Mucosa of rectum (tissue), 2 donors: ENCODE measurements at regions not wholly inside any gene's neighbourhood (a gene's known extent, or its start where the extent isn't known, plus 50 kb on each side); places are given as distances from the start of the nearest gene placed in this dataset.

Source experiments
- H3K27ac ChIP-seq, 2 donors: one replicate each; pipeline ENCODE4 v1.7.0; 2013; ENCODE audit warnings: inconsistent platforms in 2 of 2, low read depth in 2 of 2, low read length in 2 of 2
- H3K27me3 ChIP-seq, 2 donors: one replicate each; pipeline ENCODE4 v1.7.0; 2013; ENCODE audit warnings: low read length in 2 of 2; ENCODE audit not compliant: control insufficient read depth in 2 of 2, insufficient read depth in 2 of 2
- H3K36me3 ChIP-seq, 2 donors: one replicate each; pipeline ENCODE4 v1.7.0; 2013; ENCODE audit warnings: low read length in 2 of 2; ENCODE audit not compliant: control insufficient read depth in 2 of 2, insufficient read depth in 2 of 2
- H3K4me1 ChIP-seq, 2 donors: one replicate each; pipeline ENCODE4 v1.7.0; 2013; ENCODE audit warnings: low read length in 2 of 2, mild to moderate bottlenecking in 1 of 2; ENCODE audit not compliant: control insufficient read depth in 2 of 2, insufficient read depth in 2 of 2
- H3K4me3 ChIP-seq, 2 donors: one replicate each; pipeline ENCODE4 v1.7.0; 2013; ENCODE audit warnings: low read length in 2 of 2
- H3K9ac ChIP-seq, 2 donors: one replicate each; pipeline ENCODE4 v1.7.0; 2013; ENCODE audit warnings: low read length in 2 of 2, low read depth in 1 of 2, mild to moderate bottlenecking in 1 of 2
- H3K9me3 ChIP-seq, 2 donors: one replicate each; pipeline ENCODE4 v1.7.0; 2013; ENCODE audit warnings: low read length in 2 of 2; ENCODE audit not compliant: control insufficient read depth in 2 of 2
- donor health status: healthy.
- donor health status: Normal muscosa, but diverticular disease.

GRCh38 chr9:107735821-107736220, 246.3 kb upstream of the KLF4 start:
- no peak overlapping the region for H3K9ac ChIP-seq
- peaks cover 20 to 30% of the 10 kb centered on the region in 2 donors for H3K4me1 ChIP-seq
- no peaks in the 10 kb centered on the region for H3K27me3 ChIP-seq
- no peaks in the 10 kb centered on the region for H3K36me3 ChIP-seq
- H3K4me3 ChIP-seq, result no peak overlapping the region
- H3K9me3 ChIP-seq, result no peaks in the 10 kb centered on the region
- no peak overlapping the region for H3K27ac ChIP-seq

GRCh38 chr9:107734256-107735013, 244.9 kb upstream of the KLF4 start:
- H3K9me3 ChIP-seq, result no peaks in the 10 kb centered on the region
- H3K4me3 ChIP-seq, result no peak overlapping the region
- no peaks in the 10 kb centered on the region for H3K36me3 ChIP-seq
- H3K9ac ChIP-seq, result no peak overlapping the region
- no peaks in the 10 kb centered on the region for H3K27me3 ChIP-seq
- peak overlapping the region; percentile 41 to 56 for H3K27ac ChIP-seq
- H3K4me1 ChIP-seq, result peaks cover 11 to 26% of the 10 kb centered on the region in 2 donors

- Histone ChIP-seq H3K36me3 (no peaks in the 10 kb centered on the region), H3K9me3 (no peaks in the 10 kb centered on the region), H3K27ac (peak overlapping the region; percentile 4 to 56), H3K9ac (peak overlapping the region in 1 of 2 donors; percentile 44), H3K27me3 (no peaks in the 10 kb centered on the region), H3K4me1 (peaks cover 10 to 23% of the 10 kb centered on the region in 2 donors), H3K4me3 (peak overlapping the region in 1 of 2 donors; percentile 56)
Observed at GRCh38 chr9:107733523-107733894, 243.9 kb upstream of the KLF4 start.

- Histone ChIP-seq H3K9me3 (no peaks in the 10 kb centered on the region), H3K4me3 (peak overlapping the region in 1 of 2 donors; percentile 56), H3K36me3 (no peaks in the 10 kb centered on the region), H3K4me1 (peaks cover 6 to 18% of the 10 kb centered on the region in 2 donors), H3K27ac (peak overlapping the region; percentile 4 to 56), H3K9ac (peak overlapping the region; percentile 18 to 44), H3K27me3 (no peaks in the 10 kb centered on the region)
Observed at GRCh38 chr9:107732781-107733522, 243.4 kb upstream of the KLF4 start.

GRCh38 chr9:107731115-107731762, 241.7 kb upstream of the KLF4 start:
- Histone ChIP-seq H3K9me3 (no peaks in the 10 kb centered on the region), H3K4me3 (no peak overlapping the region), H3K9ac (no peak overlapping the region), H3K36me3 (no peaks in the 10 kb centered on the region), H3K27me3 (no peaks in the 10 kb centered on the region), H3K27ac (no peak overlapping the region), H3K4me1 (peaks cover 3 to 12% of the 10 kb centered on the region in 2 donors)

GRCh38 chr9:107730666-107731065, 241.1 kb upstream of the KLF4 start:
- no peak overlapping the region for H3K9ac ChIP-seq
- H3K9me3 ChIP-seq, result no peaks in the 10 kb centered on the region
- H3K27me3 ChIP-seq, result no peaks in the 10 kb centered on the region
- H3K4me1 ChIP-seq, result peaks cover 3 to 12% of the 10 kb centered on the region in 2 donors
- H3K4me3 ChIP-seq, result no peak overlapping the region
- no peaks in the 10 kb centered on the region for H3K36me3 ChIP-seq
- no peak overlapping the region for H3K27ac ChIP-seq

GRCh38 chr9:107727086-107727780, 237.7 kb upstream of the KLF4 start:
- Histone ChIP-seq H3K27ac (no peak overlapping the region), H3K9me3 (no peaks in the 10 kb centered on the region)

GRCh38 chr9:107723015-107723414, 233.4 kb upstream of the KLF4 start:
- no peaks in the 10 kb centered on the region for H3K27me3 ChIP-seq
- H3K36me3 ChIP-seq, result no peaks in the 10 kb centered on the region
- no peak overlapping the region for H3K9ac ChIP-seq
- no peaks in the 10 kb centered on the region for H3K9me3 ChIP-seq
- peaks cover 9 to 19% of the 10 kb centered on the region in 2 donors for H3K4me1 ChIP-seq
- no peak overlapping the region for H3K4me3 ChIP-seq
- H3K27ac ChIP-seq, result no peak overlapping the region

More at GRCh38 chr9:107727086-107727780, 237.7 kb upstream of the KLF4 start:
- no peak overlapping the region for H3K4me3 ChIP-seq
- H3K27me3 ChIP-seq, result no peaks in the 10 kb centered on the region
- no peaks in the 10 kb centered on the region for H3K4me1 ChIP-seq
- H3K9ac ChIP-seq, result no peak overlapping the region
- no peaks in the 10 kb centered on the region for H3K36me3 ChIP-seq

GRCh38 chr9:107721705-107722245, 232.2 kb upstream of the KLF4 start:
- Histone ChIP-seq H3K36me3 (no peaks in the 10 kb centered on the region), H3K4me3 (no peak overlapping the region), H3K4me1 (peaks cover 12 to 27% of the 10 kb centered on the region in 2 donors), H3K9ac (no peak overlapping the region), H3K27ac (no peak overlapping the region), H3K9me3 (no peaks in the 10 kb centered on the region), H3K27me3 (no peaks in the 10 kb centered on the region)
